Fibroblast of pulmonary artery (primary cell): ENCODE measurements at regions not wholly inside any gene's neighbourhood (a gene's known extent, or its start where the extent isn't known, plus 50 kb on each side); places are given as distances from the start of the nearest gene placed in this dataset.

ENCODE experiments used
- DNase-seq: peaks from one replicate; pipeline ENCODE4 v3.0.0-alpha.2; 2010; ENCODE audit warnings: low read depth
- H3K4me3 ChIP-seq: replicated peaks from 2 replicates; pipeline ENCODE4 v1.5.1; 2011; ENCODE audit warnings: low read depth, mild to moderate bottlenecking, control low read depth, low read length, moderate library complexity
- TF ChIP-seq, protein P1 (sequence below): IDR thresholded peaks from 2 replicates; pipeline ENCODE4 v1.5.1; 2011; ENCODE audit warnings: mild to moderate bottlenecking, control low read depth, low read length, inconsistent platforms; ENCODE audit errors: missing control alignments

DNA sequence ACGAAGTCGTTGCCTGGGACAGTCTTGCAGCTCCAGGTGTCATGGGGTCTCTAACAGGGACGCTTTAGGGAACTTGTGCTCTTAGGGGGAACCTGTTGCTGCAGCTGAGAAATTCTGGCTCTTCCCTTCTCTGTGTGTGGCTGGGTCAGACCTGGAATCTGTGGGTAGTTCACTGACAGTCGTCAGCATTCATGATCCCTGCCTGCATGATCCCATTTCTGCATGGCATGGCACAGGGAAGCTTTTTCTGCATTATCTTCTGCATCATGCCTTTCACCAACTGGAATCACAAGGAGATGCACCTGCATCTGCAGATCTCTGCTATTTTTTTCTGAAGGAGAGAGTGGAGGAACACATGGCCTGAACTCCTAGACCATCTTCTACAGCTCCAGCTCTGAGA lies 85.6 kb downstream of the SOX9 start:
- H3K4me3 ChIP-seq = no peak overlapping the region
- TF ChIP-seq, protein P1, sequence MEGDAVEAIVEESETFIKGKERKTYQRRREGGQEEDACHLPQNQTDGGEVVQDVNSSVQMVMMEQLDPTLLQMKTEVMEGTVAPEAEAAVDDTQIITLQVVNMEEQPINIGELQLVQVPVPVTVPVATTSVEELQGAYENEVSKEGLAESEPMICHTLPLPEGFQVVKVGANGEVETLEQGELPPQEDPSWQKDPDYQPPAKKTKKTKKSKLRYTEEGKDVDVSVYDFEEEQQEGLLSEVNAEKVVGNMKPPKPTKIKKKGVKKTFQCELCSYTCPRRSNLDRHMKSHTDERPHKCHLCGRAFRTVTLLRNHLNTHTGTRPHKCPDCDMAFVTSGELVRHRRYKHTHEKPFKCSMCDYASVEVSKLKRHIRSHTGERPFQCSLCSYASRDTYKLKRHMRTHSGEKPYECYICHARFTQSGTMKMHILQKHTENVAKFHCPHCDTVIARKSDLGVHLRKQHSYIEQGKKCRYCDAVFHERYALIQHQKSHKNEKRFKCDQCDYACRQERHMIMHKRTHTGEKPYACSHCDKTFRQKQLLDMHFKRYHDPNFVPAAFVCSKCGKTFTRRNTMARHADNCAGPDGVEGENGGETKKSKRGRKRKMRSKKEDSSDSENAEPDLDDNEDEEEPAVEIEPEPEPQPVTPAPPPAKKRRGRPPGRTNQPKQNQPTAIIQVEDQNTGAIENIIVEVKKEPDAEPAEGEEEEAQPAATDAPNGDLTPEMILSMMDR = no peak
- no peak for DNase-seq

DNA sequence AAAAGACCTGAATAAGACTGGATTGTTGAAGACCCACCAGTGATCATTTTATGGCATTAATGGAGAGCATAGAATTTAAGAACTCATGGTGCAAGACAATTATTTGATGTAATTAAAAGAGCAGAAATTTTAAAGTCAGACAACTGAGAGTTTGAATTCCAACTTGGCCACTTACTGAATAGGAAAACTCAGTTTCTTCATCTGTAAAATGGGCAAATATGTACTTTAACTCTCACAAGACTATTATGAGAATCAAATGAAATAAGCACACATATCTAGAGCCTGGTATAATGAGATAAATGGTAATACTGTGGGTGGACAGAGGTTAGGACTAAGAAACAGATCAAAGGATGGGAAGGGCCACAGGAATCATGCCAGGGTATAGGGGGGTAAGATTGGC lies 88.0 kb downstream of the SOX9 start:
- no peak overlapping the region for H3K4me3 ChIP-seq
- TF ChIP-seq, protein P1 = no peak
- no peak for DNase-seq

DNA sequence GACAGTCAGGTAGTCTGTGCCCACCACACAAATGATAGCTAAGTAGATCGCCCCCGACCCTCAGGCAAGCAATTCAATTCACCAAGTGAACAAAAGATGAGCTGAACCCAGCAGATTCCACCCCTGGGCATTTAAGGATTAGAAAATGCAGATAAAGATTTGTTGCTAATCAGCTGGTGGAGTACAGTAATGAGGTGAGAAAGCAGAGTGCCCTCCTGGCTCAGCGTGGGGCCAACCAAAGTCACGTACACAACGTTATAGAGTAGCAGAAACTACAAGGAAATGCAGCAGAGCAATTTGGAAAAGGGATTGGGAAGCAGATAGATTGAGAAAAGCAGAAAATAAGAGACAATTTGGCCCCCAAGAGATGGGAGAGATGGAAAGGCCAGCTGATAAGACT lies 91.2 kb downstream of the SOX9 start:
- DNase-seq = no peak
- H3K4me3 ChIP-seq = no peak overlapping the region
- TF ChIP-seq, protein P1 = no peak

DNA sequence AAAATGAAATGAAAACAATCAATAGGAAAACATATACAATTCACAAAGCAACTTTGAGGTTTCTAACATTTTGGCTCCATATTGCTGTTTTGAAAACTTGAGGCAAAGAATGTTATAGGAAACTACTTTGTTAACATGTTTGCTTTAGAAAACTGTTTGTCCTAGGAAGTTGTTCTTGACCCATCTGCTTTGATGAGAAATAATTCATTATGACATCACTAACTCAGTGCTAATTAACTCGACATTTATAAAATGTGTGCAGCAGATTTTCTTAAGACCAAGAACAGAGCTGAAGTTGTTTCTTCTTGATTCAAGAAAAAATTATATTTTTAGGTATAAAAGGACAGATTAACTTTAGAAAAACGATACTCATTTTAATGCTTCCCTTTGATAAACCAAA lies 94.7 kb downstream of the SOX9 start:
- no peak overlapping the region for H3K4me3 ChIP-seq
- TF ChIP-seq, protein P1 = no peak
- DNase-seq = no peak

DNA sequence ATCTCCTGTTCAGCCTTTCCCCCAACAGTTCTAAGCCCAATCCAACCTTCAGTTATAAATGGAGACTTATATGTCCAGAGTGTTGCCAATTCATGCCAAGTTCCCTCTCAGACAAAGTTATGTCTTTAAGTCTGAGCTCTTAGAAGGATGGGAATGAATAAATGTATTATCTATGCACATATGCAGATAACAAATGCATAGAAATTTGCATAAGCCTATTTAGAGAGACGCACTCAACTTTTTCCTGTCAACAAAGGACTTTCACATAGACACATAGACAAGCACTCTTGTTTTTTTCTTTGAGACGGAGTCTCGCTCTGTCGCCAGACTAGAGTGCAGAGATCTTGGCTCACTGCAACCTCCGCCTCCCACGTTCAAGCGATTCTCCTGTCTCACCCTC lies 95.1 kb downstream of the SOX9 start:
- H3K4me3 ChIP-seq = no peak overlapping the region
- TF ChIP-seq, protein P1 = no peak
- no peak for DNase-seq

DNA sequence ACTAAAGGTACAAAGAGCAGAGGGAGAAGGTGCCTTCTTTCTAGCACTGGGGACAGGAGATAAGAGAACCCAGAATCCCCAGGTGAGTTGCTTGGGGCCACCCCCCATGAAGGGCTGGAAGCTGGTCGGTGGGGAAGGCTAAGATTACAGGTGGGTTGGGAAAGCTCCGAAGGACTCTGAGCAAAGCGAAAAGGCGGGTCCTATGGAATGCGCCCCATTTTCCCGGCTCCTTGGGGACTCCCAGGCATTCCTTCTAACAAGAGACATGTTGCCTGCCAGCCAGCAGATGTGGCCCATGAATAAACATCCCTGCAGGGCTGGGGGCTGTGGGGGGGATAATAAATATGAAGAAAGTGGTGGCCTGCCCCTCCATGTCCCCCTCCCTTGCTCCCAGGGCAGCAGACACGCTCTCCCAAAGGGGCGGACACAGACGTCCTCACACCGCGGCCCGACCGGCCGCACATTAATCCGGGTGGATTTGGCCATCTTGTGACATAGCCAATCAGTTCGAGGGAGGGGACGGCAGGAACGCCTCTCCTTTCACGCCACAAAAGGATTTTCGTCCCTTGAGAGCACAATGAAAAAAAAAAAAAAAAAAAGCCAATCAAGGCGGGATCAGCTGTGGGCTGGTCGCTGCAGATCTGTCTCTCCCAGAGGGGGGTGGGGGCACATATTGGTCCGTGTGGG lies 98.5 kb downstream of the SOX9 start:
- DNase-seq = no peak
- H3K4me3 ChIP-seq = no peak overlapping the region
- TF ChIP-seq, protein P1 = no peak

DNA sequence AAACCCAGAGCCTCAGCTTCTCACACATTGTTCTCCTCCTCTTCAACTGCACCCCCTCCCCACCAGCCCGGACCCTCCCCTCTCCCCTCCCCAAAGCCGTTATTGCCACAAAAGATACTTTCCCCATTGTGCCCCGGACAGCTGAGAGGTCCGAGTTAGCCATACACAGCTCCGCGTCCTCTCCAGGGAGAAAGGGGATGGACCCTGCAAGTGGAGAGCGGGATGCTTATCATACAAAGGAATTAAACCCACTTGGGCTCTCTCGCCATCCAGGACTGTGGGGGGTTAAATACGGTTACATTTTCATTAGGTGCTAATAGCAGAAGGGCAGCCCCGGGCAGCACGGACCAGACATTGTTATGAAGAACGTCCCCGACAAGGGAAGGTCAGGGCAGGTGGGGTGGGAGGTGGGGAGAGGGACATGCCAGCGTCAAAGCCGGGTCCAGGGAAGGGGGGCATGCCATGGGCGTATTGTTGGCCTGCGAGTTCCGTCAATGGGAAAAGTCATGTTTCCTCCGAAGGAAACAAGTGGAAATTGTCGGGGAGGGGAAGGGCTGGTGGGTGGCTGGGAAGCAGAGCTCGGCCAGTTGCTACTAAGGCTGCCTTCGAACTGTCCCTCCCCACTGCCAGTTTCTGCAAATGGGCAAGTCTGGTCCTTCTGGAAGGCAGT lies 99.1 kb downstream of the SOX9 start:
- TF ChIP-seq, protein P1 = no peak
- DNase-seq = no peak
- H3K4me3 ChIP-seq = no peak overlapping the region
